H54 (cell line): ENCODE measurements at regions not wholly inside any gene's neighbourhood (a gene's known extent, or its start where the extent isn't known, plus 50 kb on each side); places are given as distances from the start of the nearest gene placed in this dataset.
"Not testable (repeated sequence)": the region's sequence is repeated elsewhere in the genome, so short reads cannot be mapped to it uniquely, and the experiment has no call there.

Source experiments
- DNase-seq: peaks from one replicate; pipeline ENCODE4 v3.0.0; 2011; ENCODE audit warnings: low spot score, mixed read lengths; ENCODE audit not compliant: insufficient read length
- FAIRE-seq: peaks from 3 replicates; lab custom pipeline; 2011; peaks lifted over from hg19 to GRCh38; lab: Jason Lieb, UNC
- POLR2A ChIP-seq: IDR thresholded peaks from 2 replicates; pipeline ENCODE4 v1.6.1; 2011; ENCODE audit warnings: low read depth, mild to moderate bottlenecking, low read length

- TF ChIP-seq POLR2A: no peak
- DNase-seq (no peak), FAIRE-seq (no peak)
Measured at GRCh38 chr20:56765172-56766073, 136.3 kb downstream of the TFAP2C start.

GRCh38 chr20:56766528-56766927 lies 137.4 kb downstream of the TFAP2C start:
- TF ChIP-seq POLR2A: no peak
- FAIRE-seq: no peak
- DNase-seq: no peak

GRCh38 chr20:56769921-56770600 lies 141.0 kb downstream of the TFAP2C start:
- TF ChIP-seq POLR2A: no peak
- FAIRE-seq (no peak), DNase-seq (no peak)

DNA sequence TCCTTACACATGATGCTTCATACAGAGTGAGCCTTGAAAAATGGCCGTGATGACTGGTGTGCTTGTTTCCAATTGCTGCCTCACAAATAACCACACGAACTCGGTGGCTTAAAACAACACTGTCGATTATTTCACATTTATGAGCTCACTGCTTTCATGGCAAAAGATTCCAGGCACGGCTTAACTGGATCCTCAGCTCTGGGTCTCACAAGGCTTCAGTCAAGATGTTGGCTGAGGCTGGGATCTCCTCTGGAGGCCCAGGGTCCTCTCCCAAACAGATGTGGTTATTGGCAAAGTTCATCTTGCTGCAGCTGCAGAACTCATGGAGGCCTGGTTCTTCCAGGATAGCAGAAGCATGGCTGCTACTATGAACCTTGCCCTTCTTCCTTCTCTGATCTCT lies 144.6 kb downstream of the TFAP2C start:
- DNase-seq (no peak), FAIRE-seq (no peak)
- TF ChIP-seq POLR2A: no peak

- no peak for TF ChIP-seq POLR2A
- DNase-seq: no peak
- FAIRE-seq: no peak
Measured at GRCh38 chr20:56774873-56775272, 145.8 kb downstream of the TFAP2C start.

- DNase-seq (no peak), FAIRE-seq (no peak)
- no peak for TF ChIP-seq POLR2A
Measured at GRCh38 chr20:56776345-56776744, 147.2 kb downstream of the TFAP2C start.

- FAIRE-seq (no peak), DNase-seq (no peak)
- TF ChIP-seq POLR2A: no peak
Measured at GRCh38 chr20:56778765-56779195, 149.7 kb downstream of the TFAP2C start.

DNA sequence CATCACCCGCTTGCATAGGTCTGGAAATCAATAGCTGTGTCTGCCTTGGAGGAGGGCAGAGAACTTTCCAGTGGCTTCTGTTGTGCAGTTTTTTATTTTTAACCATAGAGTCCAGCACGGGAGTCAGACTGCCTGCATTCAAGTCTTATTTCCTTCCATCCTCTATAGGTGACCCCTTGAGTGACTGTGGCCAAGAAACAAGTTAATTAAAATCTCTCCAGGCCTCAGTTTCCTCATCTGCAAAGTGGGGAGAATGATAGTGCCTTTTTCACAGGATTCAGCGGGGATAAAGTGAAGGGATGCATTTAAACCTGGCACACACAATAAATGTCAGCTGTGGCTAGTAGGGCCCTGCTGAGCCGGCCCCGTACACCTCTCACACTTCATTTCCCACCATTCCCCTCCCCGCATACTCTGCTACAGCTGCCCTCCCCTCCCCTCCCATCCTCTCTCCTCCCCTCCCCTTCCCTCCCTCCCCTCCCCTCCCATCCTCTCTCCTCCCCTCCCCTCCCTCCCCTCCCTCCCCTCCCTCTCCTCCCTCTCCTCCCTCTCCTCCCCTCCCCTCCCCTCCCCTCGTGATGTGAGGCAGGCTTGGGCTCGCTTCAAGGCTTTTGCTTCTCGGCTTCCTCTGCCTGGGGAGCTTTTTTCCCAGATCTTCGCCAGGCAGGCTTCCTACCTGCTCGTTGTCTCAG lies 150.5 kb downstream of the TFAP2C start:
- no peak for FAIRE-seq
- no peak for DNase-seq
- TF ChIP-seq POLR2A: no peak

- no peak for FAIRE-seq
- no peak for TF ChIP-seq POLR2A
- DNase-seq: no peak
Measured at GRCh38 chr20:56780266-56780665, 151.2 kb downstream of the TFAP2C start.

DNA sequence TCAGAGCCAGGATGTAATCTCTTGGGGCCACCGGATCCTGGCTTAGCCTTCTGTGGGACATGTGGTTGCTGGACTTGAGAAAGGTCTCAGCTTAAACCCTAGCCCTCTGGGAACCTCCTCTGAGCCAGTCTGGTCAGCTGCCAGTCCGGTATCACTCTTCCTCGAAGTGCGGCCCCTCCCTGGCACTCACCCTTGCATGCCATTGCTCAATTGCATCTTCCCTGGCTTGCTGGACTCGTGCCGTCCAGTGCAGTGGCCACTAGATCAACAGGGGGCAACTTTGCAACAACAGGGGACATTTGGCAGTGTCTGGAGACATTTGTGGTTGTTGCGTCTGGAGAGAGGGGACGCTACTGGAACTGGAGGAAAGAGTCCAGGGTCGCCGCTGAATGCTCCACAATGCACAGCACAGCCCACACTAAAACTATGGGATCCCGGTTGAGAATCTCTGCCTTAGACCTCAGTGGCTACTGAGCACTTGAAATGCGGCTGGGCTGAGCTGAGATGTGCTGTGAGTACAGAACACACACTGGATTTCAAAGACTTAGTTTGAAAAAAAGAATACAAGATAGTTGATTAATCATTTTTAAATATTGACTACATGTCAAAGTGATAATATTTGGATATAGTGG lies 152.1 kb downstream of the TFAP2C start:
- FAIRE-seq (no peak), DNase-seq (no peak)
- no peak for TF ChIP-seq POLR2A

GRCh38 chr20:56781987-56782560 lies 153.0 kb downstream of the TFAP2C start:
- not testable (repeated sequence) for FAIRE-seq, DNase-seq

- not testable (repeated sequence) for DNase-seq, FAIRE-seq
Measured at GRCh38 chr20:56782814-56783213, 153.7 kb downstream of the TFAP2C start.

DNA sequence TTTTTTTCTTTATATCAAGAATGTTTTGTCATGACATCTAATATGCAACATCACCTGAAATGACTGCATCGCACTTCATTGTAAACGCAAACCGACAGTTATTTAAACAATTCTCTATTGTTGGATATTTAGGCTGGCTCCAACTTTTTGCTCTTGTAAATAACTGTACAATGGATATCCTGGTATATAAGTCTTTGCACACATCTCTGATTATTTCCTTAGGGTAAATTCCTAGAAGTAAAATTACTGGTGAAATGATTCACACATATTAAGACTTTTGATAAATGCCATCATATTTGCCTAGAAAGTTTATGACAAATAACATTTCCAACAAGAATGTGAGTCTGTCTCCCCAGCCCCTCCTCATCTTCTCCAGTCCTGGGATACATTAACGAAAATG lies 154.7 kb downstream of the TFAP2C start:
- DNase-seq (no peak), FAIRE-seq (no peak)
- TF ChIP-seq POLR2A: no peak

GRCh38 chr20:56786503-56786902 lies 157.4 kb downstream of the TFAP2C start:
- DNase-seq (no peak), FAIRE-seq (no peak)
- TF ChIP-seq POLR2A: no peak
